Activated naive CD8-positive, alpha-beta T cell treated with anti-CD3 and anti-CD28 coated beads, Interleukin-2, amount 50 U/mL, for 24 hours (primary cell): ENCODE measurements at regions not wholly inside any gene's neighbourhood (a gene's known extent, or its start where the extent isn't known, plus 50 kb on each side); places are given as distances from the start of the nearest gene placed in this dataset.

Experiments used
- ATAC-seq: fragments of 150-1000 bp; cut with Tn5 transposase; one replicate; pipeline ENCODE4 v1.10.0; 2021
- DNase-seq: peaks from one replicate; pipeline ENCODE4 v3.0.0; 2021
- H3K27ac Mint-ChIP-seq: one replicate; pipeline ENCODE4 v1.8.0; 2021; ENCODE audit warnings: mild to moderate bottlenecking, mixed read lengths
- H3K27me3 Mint-ChIP-seq: one replicate; pipeline ENCODE4 v1.8.0; 2021; ENCODE audit warnings: mixed read lengths
- H3K36me3 Mint-ChIP-seq: one replicate; pipeline ENCODE4 v1.8.0; 2021; ENCODE audit warnings: low read depth, mixed read lengths
- H3K4me1 Mint-ChIP-seq: one replicate; pipeline ENCODE4 v1.8.0; 2021; ENCODE audit warnings: mixed read lengths
- H3K4me3 Mint-ChIP-seq: one replicate; pipeline ENCODE4 v1.8.0; 2021; ENCODE audit warnings: mild to moderate bottlenecking, moderate library complexity, mixed read lengths
- H3K9me3 Mint-ChIP-seq: one replicate; pipeline ENCODE4 v1.8.0; 2021; ENCODE audit warnings: mixed read lengths

DNA sequence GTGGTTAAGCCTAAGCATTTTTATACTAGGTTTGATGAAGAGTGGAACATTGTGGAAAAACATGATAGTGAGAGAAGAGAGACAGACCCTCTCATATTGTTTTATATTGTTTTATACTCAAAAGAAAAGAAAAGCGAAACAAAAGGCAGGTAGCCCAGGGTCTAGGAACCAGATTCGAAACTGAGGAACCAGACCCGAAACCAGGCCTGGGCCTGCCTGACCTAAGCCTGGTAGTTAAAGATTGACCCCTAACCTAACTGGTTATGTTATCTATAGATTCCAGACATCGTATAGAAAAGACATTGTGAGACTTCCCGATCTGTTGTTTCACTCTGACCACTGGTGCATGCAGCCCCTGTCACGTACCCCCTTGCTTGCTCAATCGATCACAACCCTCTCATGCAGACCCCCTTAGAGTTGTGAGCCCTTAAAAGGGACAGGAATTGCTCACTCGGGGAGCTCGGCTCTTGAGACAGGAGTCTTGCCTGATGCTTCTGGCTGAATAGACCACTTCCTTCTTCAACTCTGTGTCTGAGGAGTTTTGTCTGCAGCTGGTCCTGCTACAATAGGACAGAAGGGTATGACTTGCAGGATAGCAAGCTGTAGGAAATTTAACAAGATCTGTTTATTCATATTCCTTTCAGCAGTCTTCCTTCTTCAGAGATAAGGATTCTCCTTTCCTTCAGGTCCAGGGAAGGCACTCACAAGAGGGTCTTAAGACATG lies 147.1 kb upstream of the PLEKHA5 start:
- DNase-seq = no peak
- H3K4me1 Mint-ChIP-seq = no peaks in the 10 kb centered on the region
- no peaks in the 10 kb centered on the region for H3K27me3 Mint-ChIP-seq
- no peak overlapping the region for H3K4me3 Mint-ChIP-seq
- H3K9me3 Mint-ChIP-seq = peaks cover 12% of the 10 kb centered on the region
- no peak overlapping the region for H3K27ac Mint-ChIP-seq
- H3K36me3 Mint-ChIP-seq = no peaks in the 10 kb centered on the region
- ATAC-seq = no peak

DNA sequence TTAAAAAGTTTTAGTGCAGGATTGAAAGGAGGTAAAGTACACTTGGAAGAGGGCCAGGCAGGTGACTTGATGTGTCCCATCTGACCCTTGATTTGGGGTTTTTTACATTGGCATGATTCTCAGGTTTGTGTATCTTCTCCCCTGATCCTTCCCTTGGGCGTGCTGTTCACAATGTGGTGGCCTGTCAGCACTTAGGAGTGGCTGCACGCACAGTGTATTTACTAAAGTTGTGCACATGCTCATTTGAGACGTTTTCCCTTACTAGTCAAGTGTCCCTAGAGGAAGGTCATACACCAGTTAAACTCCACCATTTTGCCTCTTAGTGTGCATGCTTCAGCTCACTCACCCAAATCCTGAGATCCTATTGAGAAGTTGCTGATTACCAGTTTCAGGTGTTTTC lies 145.7 kb upstream of the PLEKHA5 start:
- no peak for ATAC-seq
- H3K4me3 Mint-ChIP-seq = no peak overlapping the region
- no peak overlapping the region for H3K27ac Mint-ChIP-seq
- H3K9me3 Mint-ChIP-seq = peaks cover 4% of the 10 kb centered on the region
- no peaks in the 10 kb centered on the region for H3K4me1 Mint-ChIP-seq
- no peak for DNase-seq
- H3K27me3 Mint-ChIP-seq = no peaks in the 10 kb centered on the region
- no peaks in the 10 kb centered on the region for H3K36me3 Mint-ChIP-seq

GRCh38 chr12:18990856-18991255 lies 138.7 kb upstream of the PLEKHA5 start:
- no peaks in the 10 kb centered on the region for H3K4me1 Mint-ChIP-seq
- no peak overlapping the region for H3K27ac Mint-ChIP-seq
- no peak overlapping the region for H3K4me3 Mint-ChIP-seq
- H3K36me3 Mint-ChIP-seq = no peaks in the 10 kb centered on the region
- no peak for DNase-seq
- H3K27me3 Mint-ChIP-seq = no peaks in the 10 kb centered on the region
- no peaks in the 10 kb centered on the region for H3K9me3 Mint-ChIP-seq
- ATAC-seq = no peak

DNA sequence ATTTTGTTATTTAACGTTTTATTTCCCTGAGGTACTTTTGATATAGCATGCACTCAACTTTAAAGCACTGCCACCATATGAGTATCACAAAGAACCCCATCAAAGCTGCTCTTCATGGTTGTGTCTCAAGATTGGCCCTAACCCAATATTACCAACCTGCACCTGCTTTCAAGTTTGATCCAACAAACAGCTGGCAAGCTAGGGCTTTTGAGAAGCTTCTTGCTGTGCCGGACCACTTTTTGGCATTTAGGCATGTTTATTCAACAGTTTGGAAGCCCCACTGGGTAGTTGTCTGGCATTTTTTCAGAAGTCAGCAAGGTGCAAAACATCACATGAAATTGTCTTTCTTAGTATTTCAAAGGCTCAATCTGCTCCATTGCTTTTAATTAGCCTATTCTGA lies 137.2 kb upstream of the PLEKHA5 start:
- Mint-ChIP-seq H3K9me3 (no peaks in the 10 kb centered on the region), H3K36me3 (no peaks in the 10 kb centered on the region), H3K27ac (no peak overlapping the region), H3K4me3 (no peak overlapping the region), H3K4me1 (no peaks in the 10 kb centered on the region), H3K27me3 (no peaks in the 10 kb centered on the region)
- no peak for ATAC-seq
- no peak for DNase-seq

GRCh38 chr12:18998343-18999261 lies 130.9 kb upstream of the PLEKHA5 start:
- no peaks in the 10 kb centered on the region for H3K4me1 Mint-ChIP-seq
- H3K27me3 Mint-ChIP-seq = no peaks in the 10 kb centered on the region
- H3K9me3 Mint-ChIP-seq = peaks cover 3% of the 10 kb centered on the region
- ATAC-seq (no peak), DNase-seq (no peak)
- H3K4me3 Mint-ChIP-seq = no peak overlapping the region
- H3K36me3 Mint-ChIP-seq = no peaks in the 10 kb centered on the region
- no peak overlapping the region for H3K27ac Mint-ChIP-seq

GRCh38 chr12:19000836-19001235 lies 128.7 kb upstream of the PLEKHA5 start:
- no peaks in the 10 kb centered on the region for H3K27me3 Mint-ChIP-seq
- no peak overlapping the region for H3K4me3 Mint-ChIP-seq
- DNase-seq (no peak), ATAC-seq (no peak)
- H3K9me3 Mint-ChIP-seq = peaks cover 3% of the 10 kb centered on the region
- no peaks in the 10 kb centered on the region for H3K36me3 Mint-ChIP-seq
- no peak overlapping the region for H3K27ac Mint-ChIP-seq
- H3K4me1 Mint-ChIP-seq = no peaks in the 10 kb centered on the region

GRCh38 chr12:19002216-19002615 lies 127.3 kb upstream of the PLEKHA5 start:
- no peak overlapping the region for H3K27ac Mint-ChIP-seq
- H3K4me3 Mint-ChIP-seq = no peak overlapping the region
- H3K9me3 Mint-ChIP-seq = peaks cover 3% of the 10 kb centered on the region
- no peaks in the 10 kb centered on the region for H3K4me1 Mint-ChIP-seq
- no peak for ATAC-seq
- no peaks in the 10 kb centered on the region for H3K36me3 Mint-ChIP-seq
- no peaks in the 10 kb centered on the region for H3K27me3 Mint-ChIP-seq
- no peak for DNase-seq

DNA sequence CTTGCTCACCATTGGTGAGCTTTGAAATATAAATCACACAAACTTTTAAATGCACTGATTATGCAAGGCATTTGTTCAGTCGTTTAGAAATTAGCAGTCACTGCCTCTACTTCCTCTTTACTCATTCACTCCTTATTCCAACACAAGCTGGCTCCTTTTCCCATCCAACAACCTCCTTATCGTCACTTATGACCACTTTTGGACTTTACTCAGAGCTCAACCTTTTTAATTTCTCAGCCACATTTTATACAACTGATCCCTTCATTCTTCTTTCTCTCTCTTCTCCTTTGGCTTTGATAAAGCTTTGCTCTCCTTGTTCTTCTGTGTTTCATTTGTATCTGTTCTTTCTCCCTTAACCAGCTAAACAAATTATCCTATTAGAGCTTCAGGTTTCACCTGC lies 126.4 kb upstream of the PLEKHA5 start:
- DNase-seq (no peak), ATAC-seq (no peak)
- H3K27ac Mint-ChIP-seq = no peak overlapping the region
- H3K36me3 Mint-ChIP-seq = no peaks in the 10 kb centered on the region
- no peaks in the 10 kb centered on the region for H3K27me3 Mint-ChIP-seq
- peaks cover under 1% of the 10 kb centered on the region for H3K9me3 Mint-ChIP-seq
- H3K4me1 Mint-ChIP-seq = no peaks in the 10 kb centered on the region
- no peak overlapping the region for H3K4me3 Mint-ChIP-seq

- Mint-ChIP-seq H3K4me1 (no peaks in the 10 kb centered on the region), H3K27ac (no peak overlapping the region), H3K4me3 (no peak overlapping the region), H3K36me3 (no peaks in the 10 kb centered on the region), H3K9me3 (no peaks in the 10 kb centered on the region), H3K27me3 (no peaks in the 10 kb centered on the region)
- DNase-seq (no peak), ATAC-seq (no peak)
Measured at GRCh38 chr12:19003987-19004619, 125.4 kb upstream of the PLEKHA5 start.

GRCh38 chr12:19005257-19005801 lies 124.2 kb upstream of the PLEKHA5 start:
- Mint-ChIP-seq H3K4me1 (no peaks in the 10 kb centered on the region), H3K9me3 (no peaks in the 10 kb centered on the region), H3K36me3 (no peaks in the 10 kb centered on the region), H3K27ac (no peak overlapping the region), H3K4me3 (no peak overlapping the region), H3K27me3 (no peaks in the 10 kb centered on the region)
- DNase-seq (no peak), ATAC-seq (no peak)

DNA sequence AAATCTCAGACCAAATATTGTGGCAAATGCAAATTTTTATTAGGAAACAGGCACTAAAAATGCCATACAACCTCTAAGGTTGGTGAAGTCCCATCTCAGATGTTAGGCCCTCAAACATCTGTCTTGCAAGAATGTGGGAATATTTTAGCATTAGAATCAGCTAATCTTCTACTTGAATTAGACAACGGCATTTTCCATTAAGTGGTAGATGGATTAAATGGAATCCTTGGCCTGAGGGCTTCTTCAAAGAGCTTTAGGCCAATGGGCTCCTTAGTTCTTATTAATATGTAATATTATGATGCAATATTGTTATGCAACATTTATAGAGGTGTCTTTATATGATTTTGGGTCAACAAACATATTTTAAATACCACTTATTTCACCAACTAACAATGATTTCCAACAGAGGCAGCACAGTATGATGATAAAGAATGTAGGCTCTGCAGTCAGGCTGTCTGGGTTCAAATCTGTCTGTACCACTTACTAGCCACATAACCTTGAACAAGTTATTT lies 122.9 kb upstream of the PLEKHA5 start:
- no peaks in the 10 kb centered on the region for H3K9me3 Mint-ChIP-seq
- no peaks in the 10 kb centered on the region for H3K36me3 Mint-ChIP-seq
- H3K27ac Mint-ChIP-seq = no peak overlapping the region
- H3K4me3 Mint-ChIP-seq = no peak overlapping the region
- H3K4me1 Mint-ChIP-seq = no peaks in the 10 kb centered on the region
- H3K27me3 Mint-ChIP-seq = no peaks in the 10 kb centered on the region
- DNase-seq = no peak
- no peak for ATAC-seq

DNA sequence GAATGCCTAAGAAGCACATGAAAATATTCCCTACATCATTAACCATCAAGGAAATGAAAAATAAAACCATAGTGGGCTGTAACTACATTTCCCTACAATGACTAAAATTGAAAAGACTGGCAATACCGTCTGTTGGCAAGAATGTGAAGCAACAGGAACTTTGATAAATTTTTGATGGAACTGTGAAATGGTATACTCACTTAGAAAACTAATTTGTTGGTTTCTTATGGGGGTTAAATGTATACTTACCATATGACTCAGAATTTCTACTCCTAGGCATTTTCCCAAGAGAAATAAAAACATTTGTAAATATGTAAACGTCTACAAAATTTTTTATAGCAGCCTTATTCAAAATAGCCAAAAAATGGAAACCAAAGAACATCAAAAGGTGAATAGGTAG lies 121.4 kb upstream of the PLEKHA5 start:
- H3K4me1 Mint-ChIP-seq = no peaks in the 10 kb centered on the region
- no peak overlapping the region for H3K27ac Mint-ChIP-seq
- no peaks in the 10 kb centered on the region for H3K9me3 Mint-ChIP-seq
- DNase-seq = no peak
- H3K27me3 Mint-ChIP-seq = no peaks in the 10 kb centered on the region
- ATAC-seq = no peak
- H3K4me3 Mint-ChIP-seq = no peak overlapping the region
- H3K36me3 Mint-ChIP-seq = no peaks in the 10 kb centered on the region

- DNase-seq (no peak), ATAC-seq (no peak)
- Mint-ChIP-seq H3K4me3 (no peak overlapping the region), H3K36me3 (no peaks in the 10 kb centered on the region), H3K4me1 (no peaks in the 10 kb centered on the region), H3K27me3 (no peaks in the 10 kb centered on the region), H3K27ac (no peak overlapping the region), H3K9me3 (no peaks in the 10 kb centered on the region)
Measured at GRCh38 chr12:19010087-19010486, 119.4 kb upstream of the PLEKHA5 start.

GRCh38 chr12:19010726-19011125 lies 118.8 kb upstream of the PLEKHA5 start:
- H3K4me1 Mint-ChIP-seq = no peaks in the 10 kb centered on the region
- no peak overlapping the region for H3K27ac Mint-ChIP-seq
- ATAC-seq = no peak
- H3K9me3 Mint-ChIP-seq = no peaks in the 10 kb centered on the region
- no peak overlapping the region for H3K4me3 Mint-ChIP-seq
- no peak for DNase-seq
- H3K27me3 Mint-ChIP-seq = no peaks in the 10 kb centered on the region
- H3K36me3 Mint-ChIP-seq = no peaks in the 10 kb centered on the region
